Liver (tissue), 8 donors: ENCODE measurements at regions not wholly inside any gene's neighbourhood (a gene's known extent, or its start where the extent isn't known, plus 50 kb on each side); places are given as distances from the start of the nearest gene placed in this dataset.

ENCODE experiments used
- DNase-seq: peaks from one replicate; pipeline ENCODE4 v3.0.0-alpha.2; 2017; ENCODE audit warnings: low spot score
- H3K27ac ChIP-seq, 2 donors: one replicate each; pipeline ENCODE4 v1.7.0; 2013; ENCODE audit warnings: inconsistent platforms in 2 of 2, low read length in 2 of 2, control low read depth in 1 of 2, low read depth in 1 of 2, mild to moderate bottlenecking in 1 of 2
- H3K27me3 ChIP-seq, 4 donors: one replicate each; pipeline versions ENCODE4 v1.6.1 to v1.7.0; 2013; ENCODE audit warnings: low read length in 3 of 4, inconsistent platforms in 1 of 4, mild to moderate bottlenecking in 1 of 4, moderate library complexity in 1 of 4; ENCODE audit not compliant: control insufficient read depth in 4 of 4, insufficient read depth in 4 of 4
- H3K36me3 ChIP-seq, 4 donors: one replicate each; pipeline versions ENCODE4 v1.6.1 to v1.7.0; 2013; ENCODE audit warnings: low read length in 3 of 4, mild to moderate bottlenecking in 3 of 4, low read depth in 1 of 4, moderate library complexity in 1 of 4; ENCODE audit not compliant: control insufficient read depth in 4 of 4, insufficient read depth in 3 of 4
- H3K4me1 ChIP-seq, 4 donors: one replicate each; pipeline versions ENCODE4 v1.6.1 to v1.7.0; 2013; ENCODE audit warnings: low read length in 3 of 4, mild to moderate bottlenecking in 3 of 4, moderate library complexity in 1 of 4; ENCODE audit not compliant: control insufficient read depth in 4 of 4, insufficient read depth in 4 of 4
- H3K4me3 ChIP-seq, 3 donors: one replicate each; pipeline versions ENCODE4 v1.6.1 to v1.7.0; 2013; ENCODE audit warnings: low read length in 3 of 3, control low read depth in 1 of 3, low read depth in 1 of 3, mild to moderate bottlenecking in 1 of 3
- H3K9ac ChIP-seq, 2 donors: one replicate each; pipeline ENCODE4 v1.7.0; 2013; ENCODE audit warnings: low read length in 2 of 2, mild to moderate bottlenecking in 2 of 2, moderate library complexity in 2 of 2, control low read depth in 1 of 2, low read depth in 1 of 2
- H3K9me3 ChIP-seq, 4 donors: one replicate each; pipeline versions ENCODE4 v1.6.1 to v1.7.0; 2013; ENCODE audit warnings: low read length in 3 of 4; ENCODE audit not compliant: control insufficient read depth in 4 of 4
- EGR1 ChIP-seq, 2 donors: IDR thresholded peaks; 2 replicates each; pipeline ENCODE4 v1.6.1; 2016 to 2018; ENCODE audit warnings: antibody characterized with exemption in 2 of 2, low read depth in 2 of 2
- FOXA1 ChIP-seq: IDR thresholded peaks from 2 replicates; pipeline ENCODE4 v1.6.1; 2016; ENCODE audit warnings: antibody characterized with exemption
- FOXA2 ChIP-seq: IDR thresholded peaks from 2 replicates; pipeline ENCODE4 v1.6.1; 2016; ENCODE audit warnings: antibody characterized with exemption
- GABPA ChIP-seq, 2 donors: IDR thresholded peaks in 1 of 2; conservative IDR thresholded peaks in 1 of 2; 2 replicates each; pipeline ENCODE4 v1.6.1; 2016; ENCODE audit warnings: antibody characterized with exemption in 2 of 2, mild to moderate bottlenecking in 1 of 2, moderate library complexity in 1 of 2
- HNF4A ChIP-seq, 2 donors: conservative IDR thresholded peaks; 2 replicates each; pipeline ENCODE4 v1.6.1; 2016; ENCODE audit warnings: antibody characterized with exemption in 2 of 2, mild to moderate bottlenecking in 2 of 2
- JUND ChIP-seq, 2 donors: IDR thresholded peaks; 2 replicates each; pipeline ENCODE4 v1.6.1; 2016; ENCODE audit warnings: antibody characterized with exemption in 2 of 2
- RAD21 ChIP-seq, 2 donors: IDR thresholded peaks; 2 replicates each; pipeline ENCODE4 v1.6.1; 2016; ENCODE audit warnings: antibody characterized with exemption in 2 of 2, mild to moderate bottlenecking in 2 of 2
- RXRA ChIP-seq, 2 donors: IDR thresholded peaks; 2 replicates each; pipeline ENCODE4 v1.6.1; 2017 to 2018; ENCODE audit warnings: antibody characterized with exemption in 2 of 2, mild to moderate bottlenecking in 1 of 2
- SP1 ChIP-seq: IDR thresholded peaks from 2 replicates; pipeline ENCODE4 v1.6.1; 2018; ENCODE audit warnings: antibody characterized with exemption, mild to moderate bottlenecking
- TAF1 ChIP-seq: conservative IDR thresholded peaks from 2 replicates; pipeline ENCODE4 v1.6.1; 2016; ENCODE audit warnings: antibody characterized with exemption, mild to moderate bottlenecking
- YY1 ChIP-seq: IDR thresholded peaks from 2 replicates; pipeline ENCODE4 v1.6.1; 2016; ENCODE audit warnings: antibody characterized with exemption, mild to moderate bottlenecking
- WGBS: extraction: QIAGEN DNeasy Blood & Tissue Kit; methylation state at CpG from one replicate; pipeline ENCODE4 v1.1.7; 2013; 5-methylcytosine and 5-hydroxymethylcytosine counted together
- TF ChIP-seq, protein P1 (sequence below): IDR thresholded peaks from 2 replicates; pipeline ENCODE4 v1.6.1; 2016; ENCODE audit warnings: antibody characterized with exemption
- TF ChIP-seq, protein P2 (sequence below): fragments of 150-350 bp; IDR thresholded peaks from 2 replicates; pipeline ENCODE4 v1.5.1; 2017; ENCODE audit warnings: improper control_type of control experiment, low read depth, low read length; ENCODE audit not compliant: missing input control
- TF ChIP-seq, protein P3 (sequence below): IDR thresholded peaks from 2 replicates; pipeline ENCODE4 v1.6.1; 2016; ENCODE audit warnings: antibody characterized with exemption
- donor health status: healthy.
- donor health status: healthy.
- donor health status: healthy.
- donor health status: healthy.
- donor health status: healthy.

DNA sequence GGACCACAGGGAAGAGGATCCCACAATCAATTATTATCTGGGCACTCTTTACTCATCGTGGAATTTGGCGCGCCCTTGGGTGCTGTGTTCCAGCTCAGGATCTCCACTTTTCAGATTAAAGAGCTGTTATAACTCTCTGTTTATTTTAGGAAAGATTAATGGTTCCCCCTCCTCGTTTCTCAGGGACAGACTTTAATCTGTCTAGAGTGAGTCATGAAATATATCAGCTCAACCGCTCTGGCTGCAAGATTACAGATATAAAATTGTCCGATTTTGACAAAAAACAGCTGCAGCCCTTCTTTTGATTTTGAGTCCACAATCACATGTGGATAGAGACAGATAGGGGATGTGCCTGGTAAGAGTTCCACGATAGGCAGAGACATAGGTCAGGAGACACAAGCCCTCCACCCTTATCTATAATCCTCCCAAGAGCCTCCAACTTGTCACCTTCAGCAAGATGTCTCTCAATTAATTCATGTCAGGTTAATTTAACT lies 77.6 kb upstream of the ANKRD55 start:
- Histone ChIP-seq H3K9me3 (peaks cover 0 to 4% (median 0%) of the 10 kb centered on the region in 4 donors), H3K27ac (no peak overlapping the region), H3K36me3 (no peaks in the 10 kb centered on the region), H3K27me3 (no peaks in the 10 kb centered on the region), H3K4me3 (no peak overlapping the region), H3K4me1 (peaks cover 0 to 5% (median 2%) of the 10 kb centered on the region in 4 donors), H3K9ac (no peak overlapping the region)
- no peak for DNase-seq
- 68% methylated on average over 7 of the region's 7 CpGs for WGBS
- TF ChIP-seq FOXA1 (no peak), GABPA (IDR thresholded peaks at IDR 0.05 in 1 of 2, conservative IDR thresholded peaks at IDR 0.05 in 1 of 2) (no peak), JUND (IDR thresholded peaks at IDR 0.05) (no peak), RAD21 (IDR thresholded peaks at IDR 0.05) (no peak)
- TF ChIP-seq, protein P1, sequence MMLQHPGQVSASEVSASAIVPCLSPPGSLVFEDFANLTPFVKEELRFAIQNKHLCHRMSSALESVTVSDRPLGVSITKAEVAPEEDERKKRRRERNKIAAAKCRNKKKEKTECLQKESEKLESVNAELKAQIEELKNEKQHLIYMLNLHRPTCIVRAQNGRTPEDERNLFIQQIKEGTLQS, result no peak
- TF ChIP-seq, protein P2, sequence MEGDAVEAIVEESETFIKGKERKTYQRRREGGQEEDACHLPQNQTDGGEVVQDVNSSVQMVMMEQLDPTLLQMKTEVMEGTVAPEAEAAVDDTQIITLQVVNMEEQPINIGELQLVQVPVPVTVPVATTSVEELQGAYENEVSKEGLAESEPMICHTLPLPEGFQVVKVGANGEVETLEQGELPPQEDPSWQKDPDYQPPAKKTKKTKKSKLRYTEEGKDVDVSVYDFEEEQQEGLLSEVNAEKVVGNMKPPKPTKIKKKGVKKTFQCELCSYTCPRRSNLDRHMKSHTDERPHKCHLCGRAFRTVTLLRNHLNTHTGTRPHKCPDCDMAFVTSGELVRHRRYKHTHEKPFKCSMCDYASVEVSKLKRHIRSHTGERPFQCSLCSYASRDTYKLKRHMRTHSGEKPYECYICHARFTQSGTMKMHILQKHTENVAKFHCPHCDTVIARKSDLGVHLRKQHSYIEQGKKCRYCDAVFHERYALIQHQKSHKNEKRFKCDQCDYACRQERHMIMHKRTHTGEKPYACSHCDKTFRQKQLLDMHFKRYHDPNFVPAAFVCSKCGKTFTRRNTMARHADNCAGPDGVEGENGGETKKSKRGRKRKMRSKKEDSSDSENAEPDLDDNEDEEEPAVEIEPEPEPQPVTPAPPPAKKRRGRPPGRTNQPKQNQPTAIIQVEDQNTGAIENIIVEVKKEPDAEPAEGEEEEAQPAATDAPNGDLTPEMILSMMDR, result no peak

DNA sequence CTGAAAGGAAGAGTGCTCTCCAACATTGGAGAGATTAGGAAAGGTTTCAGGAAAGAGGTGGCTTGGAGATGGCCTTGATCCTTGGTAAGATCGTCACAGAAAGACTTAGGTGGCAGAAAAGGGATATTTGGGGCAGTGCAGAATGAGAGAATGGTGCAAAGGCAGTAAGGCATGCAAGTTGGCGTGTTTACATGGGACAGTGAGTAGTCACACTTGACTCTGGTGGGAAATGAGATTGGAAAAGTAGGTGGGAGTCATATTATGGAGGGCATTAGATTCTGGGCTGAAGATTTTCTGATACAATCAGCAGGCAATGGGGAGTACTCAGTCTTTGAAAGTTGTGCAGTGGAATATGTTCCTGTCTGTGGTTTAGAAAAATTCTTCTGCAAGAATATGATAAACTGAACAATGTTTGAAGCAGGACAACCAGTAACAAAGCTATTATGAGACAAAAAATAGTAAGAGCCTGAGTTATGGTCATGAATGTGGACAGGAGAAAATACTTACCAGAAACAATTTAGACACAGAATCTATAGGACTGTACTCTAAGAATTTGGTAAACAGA lies 76.2 kb upstream of the ANKRD55 start:
- H3K27me3 ChIP-seq, result no peaks in the 10 kb centered on the region
- no peak overlapping the region for H3K4me3 ChIP-seq
- 89% methylated on average over 2 of the region's 2 CpGs for WGBS
- H3K36me3 ChIP-seq, result no peaks in the 10 kb centered on the region
- DNase-seq, result no peak
- H3K4me1 ChIP-seq, result peaks cover 0 to 5% (median 2%) of the 10 kb centered on the region in 4 donors
- H3K27ac ChIP-seq, result no peak overlapping the region
- H3K9me3 ChIP-seq, result peaks cover 0 to 4% (median 0%) of the 10 kb centered on the region in 4 donors
- TF ChIP-seq EGR1 (IDR thresholded peaks at IDR 0.05; ENCODE audit: low read depth in 2 of 2) (no peak), YY1 (no peak), FOXA2 (no peak), RXRA (IDR thresholded peaks at IDR 0.05) (no peak), TAF1 (no peak), HNF4A (conservative IDR thresholded peaks at IDR 0.05) (no peak), GABPA (IDR thresholded peaks at IDR 0.05 in 1 of 2, conservative IDR thresholded peaks at IDR 0.05 in 1 of 2) (no peak), SP1 (no peak)
- TF ChIP-seq, protein P3, sequence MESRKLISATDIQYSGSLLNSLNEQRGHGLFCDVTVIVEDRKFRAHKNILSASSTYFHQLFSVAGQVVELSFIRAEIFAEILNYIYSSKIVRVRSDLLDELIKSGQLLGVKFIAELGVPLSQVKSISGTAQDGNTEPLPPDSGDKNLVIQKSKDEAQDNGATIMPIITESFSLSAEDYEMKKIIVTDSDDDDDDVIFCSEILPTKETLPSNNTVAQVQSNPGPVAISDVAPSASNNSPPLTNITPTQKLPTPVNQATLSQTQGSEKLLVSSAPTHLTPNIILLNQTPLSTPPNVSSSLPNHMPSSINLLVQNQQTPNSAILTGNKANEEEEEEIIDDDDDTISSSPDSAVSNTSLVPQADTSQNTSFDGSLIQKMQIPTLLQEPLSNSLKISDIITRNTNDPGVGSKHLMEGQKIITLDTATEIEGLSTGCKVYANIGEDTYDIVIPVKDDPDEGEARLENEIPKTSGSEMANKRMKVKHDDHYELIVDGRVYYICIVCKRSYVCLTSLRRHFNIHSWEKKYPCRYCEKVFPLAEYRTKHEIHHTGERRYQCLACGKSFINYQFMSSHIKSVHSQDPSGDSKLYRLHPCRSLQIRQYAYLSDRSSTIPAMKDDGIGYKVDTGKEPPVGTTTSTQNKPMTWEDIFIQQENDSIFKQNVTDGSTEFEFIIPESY, result no peak
- TF ChIP-seq, protein P1, result no peak
- H3K9ac ChIP-seq, result no peak overlapping the region
